ENCODE measurements at regions not wholly inside any gene's neighbourhood (a gene's known extent, or its start where the extent isn't known, plus 50 kb on each side); places are given as distances from the start of the nearest gene placed in this dataset.

GRCh38 chr9:13932528-13933267 is 381.2 kb downstream of the NFIB start:
- H4K20me1 ChIP-seq (ENCODE audit: control insufficient read depth, extremely low read depth, insufficient read depth, low read length), result no peaks in the 10 kb centered on the region
- DNase-seq (ENCODE audit: low read depth in 2 of 2), result no peak
- H3K79me2 ChIP-seq (ENCODE audit: control insufficient read depth, insufficient read depth, low read length), result no peaks in the 10 kb centered on the region
- no peaks in the 10 kb centered on the region for H3K9me3 ChIP-seq (ENCODE audit: control insufficient read depth, insufficient read depth, low read depth, low read length)
- H3K27ac ChIP-seq (ENCODE audit: insufficient read depth, low read length), result no peak overlapping the region
- no peak overlapping the region for H3K4me2 ChIP-seq (ENCODE audit: extremely low read depth, insufficient read depth, low read length)
- no peaks in the 10 kb centered on the region for H3K36me3 ChIP-seq (ENCODE audit: control insufficient read depth, insufficient read depth, low read length)
- no peaks in the 10 kb centered on the region for H3K4me1 ChIP-seq (ENCODE audit: control insufficient read depth, extremely low read depth, insufficient read depth, low read length)
- no peak overlapping the region for H2AFZ ChIP-seq (ENCODE audit: low read length)
- H3K27me3 ChIP-seq (ENCODE audit: control insufficient read depth, insufficient read depth, low read length), result no peaks in the 10 kb centered on the region
- H3K9ac ChIP-seq (ENCODE audit: insufficient read depth, low read length), result no peak overlapping the region
- no peak overlapping the region for H3K4me3 ChIP-seq (replicated peaks in 1 of 4; ENCODE audit: control extremely low read depth in 1 of 4, insufficient read depth in 1 of 4, low read depth in 3 of 4, low read length in 4 of 4)
- no peak for TF ChIP-seq EZH2 (IDR thresholded peaks at IDR 0.05; ENCODE audit: low read length, missing control alignments)
- no peak for TF ChIP-seq CTCF (conservative IDR thresholded peaks at IDR 0.05 in 1 of 2, IDR thresholded peaks at IDR 0.05 in 1 of 2; ENCODE audit: low read depth in 1 of 2, low read length in 2 of 2)

- Histone ChIP-seq H2AFZ (ENCODE audit: low read length) (no peak overlapping the region), H3K9ac (ENCODE audit: insufficient read depth, low read length) (no peak overlapping the region), H3K79me2 (ENCODE audit: control insufficient read depth, insufficient read depth, low read length) (no peaks in the 10 kb centered on the region), H3K27me3 (ENCODE audit: control insufficient read depth, insufficient read depth, low read length) (no peaks in the 10 kb centered on the region), H3K9me3 (ENCODE audit: control insufficient read depth, insufficient read depth, low read depth, low read length) (no peaks in the 10 kb centered on the region), H3K36me3 (ENCODE audit: control insufficient read depth, insufficient read depth, low read length) (no peaks in the 10 kb centered on the region), H3K4me1 (ENCODE audit: control insufficient read depth, extremely low read depth, insufficient read depth, low read length) (no peaks in the 10 kb centered on the region), H3K27ac (ENCODE audit: insufficient read depth, low read length) (no peak overlapping the region), H3K4me2 (ENCODE audit: extremely low read depth, insufficient read depth, low read length) (no peak overlapping the region), H3K4me3 (replicated peaks in 1 of 4; ENCODE audit: control extremely low read depth in 1 of 4, insufficient read depth in 1 of 4, low read depth in 3 of 4, low read length in 4 of 4) (no peak overlapping the region), H4K20me1 (ENCODE audit: control insufficient read depth, extremely low read depth, insufficient read depth, low read length) (no peaks in the 10 kb centered on the region)
- TF ChIP-seq EZH2 (IDR thresholded peaks at IDR 0.05; ENCODE audit: low read length, missing control alignments) (no peak), CTCF (conservative IDR thresholded peaks at IDR 0.05 in 1 of 2, IDR thresholded peaks at IDR 0.05 in 1 of 2; ENCODE audit: low read depth in 1 of 2, low read length in 2 of 2) (no peak)
- DNase-seq (ENCODE audit: low read depth in 2 of 2), result no peak
Observed at GRCh38 chr9:13929013-13929412, 384.9 kb downstream of the NFIB start.

GRCh38 chr9:13923381-13923780 is 390.6 kb downstream of the NFIB start:
- H3K27ac ChIP-seq (ENCODE audit: insufficient read depth, low read length), result no peak overlapping the region
- H3K36me3 ChIP-seq (ENCODE audit: control insufficient read depth, insufficient read depth, low read length), result no peaks in the 10 kb centered on the region
- H2AFZ ChIP-seq (ENCODE audit: low read length), result no peak overlapping the region
- no peak overlapping the region for H3K9ac ChIP-seq (ENCODE audit: insufficient read depth, low read length)
- H3K4me2 ChIP-seq (ENCODE audit: extremely low read depth, insufficient read depth, low read length), result no peak overlapping the region
- no peaks in the 10 kb centered on the region for H3K27me3 ChIP-seq (ENCODE audit: control insufficient read depth, insufficient read depth, low read length)
- H3K9me3 ChIP-seq (ENCODE audit: control insufficient read depth, insufficient read depth, low read depth, low read length), result no peaks in the 10 kb centered on the region
- DNase-seq (ENCODE audit: low read depth in 2 of 2), result no peak
- TF ChIP-seq EZH2 (IDR thresholded peaks at IDR 0.05; ENCODE audit: low read length, missing control alignments), result no peak
- no peak for TF ChIP-seq CTCF (conservative IDR thresholded peaks at IDR 0.05 in 1 of 2, IDR thresholded peaks at IDR 0.05 in 1 of 2; ENCODE audit: low read depth in 1 of 2, low read length in 2 of 2)
- no peak overlapping the region for H3K4me3 ChIP-seq (replicated peaks in 1 of 4; ENCODE audit: control extremely low read depth in 1 of 4, insufficient read depth in 1 of 4, low read depth in 3 of 4, low read length in 4 of 4)
- H3K79me2 ChIP-seq (ENCODE audit: control insufficient read depth, insufficient read depth, low read length), result no peaks in the 10 kb centered on the region
- H3K4me1 ChIP-seq (ENCODE audit: control insufficient read depth, extremely low read depth, insufficient read depth, low read length), result no peaks in the 10 kb centered on the region
- no peaks in the 10 kb centered on the region for H4K20me1 ChIP-seq (ENCODE audit: control insufficient read depth, extremely low read depth, insufficient read depth, low read length)
